Pancreas (tissue), 10 donors: ENCODE measurements at regions not wholly inside any gene's neighbourhood (a gene's known extent, or its start where the extent isn't known, plus 50 kb on each side); places are given as distances from the start of the nearest gene placed in this dataset.

Experiments used
- ATAC-seq, 4 donors: fragments of 200-7000 bp; cut with Tn5 transposase; one replicate each; pipeline versions ENCODE4 v1.8.0 to v1.9.1; 2020; ENCODE audit warnings: mild to moderate bottlenecking in 4 of 4, moderate library complexity in 4 of 4
- DNase-seq, 6 donors: peaks; one replicate each; pipeline ENCODE4 v3.0.0-alpha.2; 2020
- FAIRE-seq: peaks from 2 replicates; lab custom pipeline; 2012; peaks lifted over from hg19 to GRCh38; lab: Jason Lieb, UNC
- H3K27ac ChIP-seq, 4 donors: fragments of 200-600 bp; sonication (generic); 1 replicate in 3 of 4; 2 replicates in 1 of 4; pipeline versions ENCODE4 v1.5.0 to v1.8.0; 2020
- H3K27me3 ChIP-seq, 4 donors: fragments of 200-600 bp; one replicate each; pipeline ENCODE4 v1.8.0; 2021
- H3K36me3 ChIP-seq, 3 donors: fragments of 200-600 bp; sonication (generic) in 1 of 3; one replicate each; pipeline versions ENCODE4 v1.5.0 to v1.8.0; 2020 to 2021
- H3K4me1 ChIP-seq, 3 donors: fragments of 200-600 bp; one replicate each; pipeline ENCODE4 v1.8.0; 2021
- H3K4me3 ChIP-seq, 4 donors: fragments of 200-600 bp; sonication (generic) in 2 of 4; one replicate each; pipeline versions ENCODE4 v1.5.0 to v1.8.0; 2020 to 2021
- H3K9me3 ChIP-seq, 4 donors: fragments of 200-600 bp; one replicate each; pipeline ENCODE4 v1.8.0; 2021
- WGBS, 2 donors: extraction: QIAGEN DNeasy Blood & Tissue Kit; methylation state at CpG; one replicate each; pipeline ENCODE4 v1.1.7; 2013; 5-methylcytosine and 5-hydroxymethylcytosine counted together
- intact Hi-C, 3 donors: fragments of 100-400 bp; cut with DNase I; formaldehyde crosslinking; loops; one replicate each; pipeline versions ENCODE4 v1.11.1 to v1.14.2; 2022
- TF ChIP-seq, protein P1 (sequence below), 4 donors: fragments of 200-600 bp; sonication (generic) in 3 of 4; IDR thresholded peaks; one replicate each; pipeline versions ENCODE4 v1.5.0 to v1.8.0; 2021; ENCODE audit warnings: antibody characterized with exemption in 4 of 4
- donor health status: healthy with polysubstance abuse.
- donor health status: DM: no; HTN: no; CAD: no; lungs with moderate emphysema.
- donor health status: DM: no; HTN: no; CAD: no.
- donor health status: control.
- donor health status: control.
- donor health status: Bipolar disorder and iron deficiency.
- donor health status: DM: yes; HTN: yes; CAD: no.
- donor health status: DM: no; HTN: no; CAD: no.
- donor health status: DM: no; HTN: no; CAD: no.
- donor health status: DM: yes; HTN: yes; CAD: no.

GRCh38 chr14:22415605-22415959, 173.4 kb downstream of the DAD1 start:
- no peak for FAIRE-seq

GRCh38 chr14:22414876-22415604, 174.0 kb downstream of the DAD1 start:
- H3K36me3 ChIP-seq, result no peaks in the 10 kb centered on the region
- FAIRE-seq (no peak), DNase-seq (no peak), ATAC-seq (no peak)
- no peak overlapping the region for H3K4me3 ChIP-seq
- H3K4me1 ChIP-seq, result no peaks in the 10 kb centered on the region
- H3K27ac ChIP-seq, result no peak overlapping the region
- no peaks in the 10 kb centered on the region for H3K9me3 ChIP-seq
- TF ChIP-seq, protein P1, sequence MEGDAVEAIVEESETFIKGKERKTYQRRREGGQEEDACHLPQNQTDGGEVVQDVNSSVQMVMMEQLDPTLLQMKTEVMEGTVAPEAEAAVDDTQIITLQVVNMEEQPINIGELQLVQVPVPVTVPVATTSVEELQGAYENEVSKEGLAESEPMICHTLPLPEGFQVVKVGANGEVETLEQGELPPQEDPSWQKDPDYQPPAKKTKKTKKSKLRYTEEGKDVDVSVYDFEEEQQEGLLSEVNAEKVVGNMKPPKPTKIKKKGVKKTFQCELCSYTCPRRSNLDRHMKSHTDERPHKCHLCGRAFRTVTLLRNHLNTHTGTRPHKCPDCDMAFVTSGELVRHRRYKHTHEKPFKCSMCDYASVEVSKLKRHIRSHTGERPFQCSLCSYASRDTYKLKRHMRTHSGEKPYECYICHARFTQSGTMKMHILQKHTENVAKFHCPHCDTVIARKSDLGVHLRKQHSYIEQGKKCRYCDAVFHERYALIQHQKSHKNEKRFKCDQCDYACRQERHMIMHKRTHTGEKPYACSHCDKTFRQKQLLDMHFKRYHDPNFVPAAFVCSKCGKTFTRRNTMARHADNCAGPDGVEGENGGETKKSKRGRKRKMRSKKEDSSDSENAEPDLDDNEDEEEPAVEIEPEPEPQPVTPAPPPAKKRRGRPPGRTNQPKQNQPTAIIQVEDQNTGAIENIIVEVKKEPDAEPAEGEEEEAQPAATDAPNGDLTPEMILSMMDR (IDR thresholded peaks at IDR 0.05), result no peak
- H3K27me3 ChIP-seq, result no peaks in the 10 kb centered on the region
- WGBS, 2 donors, result 76 to 87% methylated on average over 4 of the region's 4 CpGs
- intact Hi-C loops, result no loop called here

More at GRCh38 chr14:22415605-22415959, 173.4 kb downstream of the DAD1 start:
- no peak overlapping the region for H3K27ac ChIP-seq
- H3K27me3 ChIP-seq, result no peaks in the 10 kb centered on the region
- intact Hi-C loops, result no loop called here
- no peak for DNase-seq
- no peaks in the 10 kb centered on the region for H3K36me3 ChIP-seq
- TF ChIP-seq, protein P1 (IDR thresholded peaks at IDR 0.05), result no peak
- ATAC-seq, result no peak
- H3K9me3 ChIP-seq, result no peaks in the 10 kb centered on the region
- no peaks in the 10 kb centered on the region for H3K4me1 ChIP-seq
- WGBS, 2 donors, result 94 to 98% methylated on average over 1 of the region's 1 CpG
- H3K4me3 ChIP-seq, result no peak overlapping the region

DNA sequence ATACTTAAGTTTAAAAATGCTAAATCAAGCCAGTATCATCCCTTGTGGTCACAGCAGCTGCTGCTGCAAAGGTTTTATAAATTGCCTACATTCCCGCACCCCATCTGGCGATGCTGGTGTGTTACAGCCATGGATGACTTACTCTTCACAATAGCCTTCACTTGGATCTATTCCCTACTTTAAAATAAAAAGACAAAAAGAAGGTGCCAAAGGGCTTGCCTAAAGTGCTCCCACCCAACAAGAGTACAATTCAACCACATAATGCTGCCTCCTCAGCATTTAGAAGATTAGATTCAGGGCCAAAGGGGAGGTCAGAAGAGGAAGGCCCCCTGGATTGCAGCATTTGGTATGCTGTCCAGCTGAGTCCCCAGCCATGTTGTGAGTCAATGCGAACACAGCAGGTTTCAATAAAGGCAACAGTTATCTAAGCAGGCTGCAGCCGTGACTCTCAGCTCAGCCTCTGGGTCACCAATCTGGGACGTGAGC, 176.1 kb downstream of the DAD1 start:
- WGBS, 2 donors, result 90 to 93% methylated on average over 5 of the region's 5 CpGs
- H3K27me3 ChIP-seq, result no peaks in the 10 kb centered on the region
- H3K9me3 ChIP-seq, result no peaks in the 10 kb centered on the region
- no peak overlapping the region for H3K27ac ChIP-seq
- intact Hi-C loops, result no loop called here
- ATAC-seq (peak in 2 of 4 donors; percentile 12 to 43), FAIRE-seq (no peak), DNase-seq (no peak)
- H3K4me3 ChIP-seq, result no peak overlapping the region
- no peaks in the 10 kb centered on the region for H3K4me1 ChIP-seq
- TF ChIP-seq, protein P1 (IDR thresholded peaks at IDR 0.05), result no peak
- no peaks in the 10 kb centered on the region for H3K36me3 ChIP-seq

GRCh38 chr14:22411398-22412055, 177.5 kb downstream of the DAD1 start:
- WGBS, 2 donors, result 85 to 86% methylated on average over 5 of the region's 5 CpGs
- Histone ChIP-seq H3K4me1 (no peaks in the 10 kb centered on the region), H3K27ac (no peak overlapping the region), H3K36me3 (no peaks in the 10 kb centered on the region), H3K27me3 (no peaks in the 10 kb centered on the region), H3K9me3 (no peaks in the 10 kb centered on the region), H3K4me3 (no peak overlapping the region)
- ATAC-seq, result no peak
- no peak for FAIRE-seq
- intact Hi-C loops, result no loop called here
- no peak for DNase-seq
- TF ChIP-seq, protein P1 (IDR thresholded peaks at IDR 0.05), result no peak

- no peak for ATAC-seq
- Histone ChIP-seq H3K9me3 (no peaks in the 10 kb centered on the region), H3K36me3 (no peaks in the 10 kb centered on the region), H3K27ac (no peak overlapping the region), H3K4me3 (no peak overlapping the region), H3K27me3 (no peaks in the 10 kb centered on the region), H3K4me1 (no peaks in the 10 kb centered on the region)
- FAIRE-seq, result no peak
- no peak for DNase-seq
- intact Hi-C loops, result no loop called here
- TF ChIP-seq, protein P1 (IDR thresholded peaks at IDR 0.05), result no peak
These were observed 178.5 kb downstream of the DAD1 start for GRCh38 chr14:22410497-22410896.
